Activated CD4-positive, alpha-beta T cell treated with anti-CD3 and anti-CD28 coated beads, Interleukin-2, amount 50 U/mL, for 48 hours (primary cell): ENCODE measurements at regions not wholly inside any gene's neighbourhood (a gene's known extent, or its start where the extent isn't known, plus 50 kb on each side); places are given as distances from the start of the nearest gene placed in this dataset.
"Not testable (repeated sequence)": the region's sequence is repeated elsewhere in the genome, so short reads cannot be mapped to it uniquely, and the experiment has no call there.

Source experiments
- DNase-seq, 2 experiments: peaks; one replicate each; pipeline ENCODE4 v3.0.0-alpha.2; 2020

GRCh38 chr21:28391938-28392849 lies 600.5 kb downstream of the LTN1 start:
- no peak for DNase-seq

- DNase-seq, result no peak
Measured at GRCh38 chr21:28387220-28387619, 605.5 kb downstream of the LTN1 start.

- DNase-seq, result no peak
Measured at GRCh38 chr21:28385845-28386244, 606.8 kb downstream of the LTN1 start.

GRCh38 chr21:28381000-28381745 lies 611.5 kb downstream of the LTN1 start:
- DNase-seq, result not testable (repeated sequence)

- no peak for DNase-seq
Measured at GRCh38 chr21:28380241-28380640, 612.4 kb downstream of the LTN1 start.

- DNase-seq, result no peak
Measured at GRCh38 chr21:28378026-28378425, 614.7 kb downstream of the LTN1 start.

- no peak for DNase-seq
Measured at GRCh38 chr21:28375708-28376385, 616.8 kb downstream of the LTN1 start.

DNA sequence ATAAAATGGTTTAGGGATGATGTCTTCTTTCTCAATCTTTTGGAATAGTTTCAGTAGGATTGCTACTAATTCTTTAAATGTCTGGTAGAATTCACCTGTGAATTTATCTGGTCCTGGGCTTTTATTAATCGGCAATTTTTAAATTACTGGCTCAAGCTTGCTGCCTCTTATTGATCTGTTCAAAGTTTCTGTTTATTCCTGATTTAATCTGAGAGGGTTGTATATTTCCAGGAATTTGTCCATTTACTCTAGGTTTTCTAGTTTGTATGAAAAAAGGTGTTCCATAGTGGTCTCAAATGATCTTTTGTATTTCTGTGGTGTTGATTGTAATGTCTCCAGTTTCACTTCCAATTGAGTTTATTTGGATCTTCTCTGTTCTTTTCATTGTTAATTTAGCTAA lies 617.8 kb downstream of the LTN1 start:
- no peak for DNase-seq

DNA sequence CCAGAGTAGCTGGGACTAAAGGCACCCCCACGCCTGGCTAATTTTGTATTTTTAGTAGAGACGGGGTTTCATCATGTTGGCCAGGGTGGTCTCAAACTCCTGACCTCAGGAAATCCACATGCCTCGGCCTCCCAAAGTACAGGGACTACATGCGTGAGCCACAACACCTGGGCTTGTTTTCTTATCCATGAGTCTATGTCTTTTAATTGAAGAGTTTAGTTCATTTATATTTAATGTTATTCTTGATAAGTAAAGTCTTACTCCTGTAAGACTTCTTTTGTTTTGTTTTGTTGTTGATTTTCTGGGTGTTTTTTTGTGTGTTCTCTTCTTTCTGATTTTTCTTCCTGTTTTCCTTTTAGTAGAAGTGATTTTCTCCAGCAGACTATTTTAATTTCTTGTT lies 621.0 kb downstream of the LTN1 start:
- no peak for DNase-seq

DNA sequence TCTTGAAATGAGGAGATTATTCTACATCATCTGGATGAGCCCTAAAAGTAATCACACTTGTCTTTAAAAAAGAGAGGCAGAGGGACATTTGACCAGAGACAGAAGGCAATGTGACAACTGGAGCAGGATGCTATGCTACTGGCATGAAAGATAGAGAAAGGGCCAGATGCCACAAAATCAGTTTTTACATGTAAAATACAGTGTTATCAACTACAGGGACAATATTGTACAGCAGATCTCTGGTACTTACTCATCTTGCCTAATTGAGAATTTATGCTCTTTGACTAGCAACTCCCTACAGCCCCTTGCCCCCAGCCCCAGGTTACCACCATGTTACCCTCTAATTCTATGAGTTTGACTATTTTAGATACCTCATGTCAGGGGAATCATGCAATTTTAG lies 633.4 kb downstream of the LTN1 start:
- no peak for DNase-seq

DNA sequence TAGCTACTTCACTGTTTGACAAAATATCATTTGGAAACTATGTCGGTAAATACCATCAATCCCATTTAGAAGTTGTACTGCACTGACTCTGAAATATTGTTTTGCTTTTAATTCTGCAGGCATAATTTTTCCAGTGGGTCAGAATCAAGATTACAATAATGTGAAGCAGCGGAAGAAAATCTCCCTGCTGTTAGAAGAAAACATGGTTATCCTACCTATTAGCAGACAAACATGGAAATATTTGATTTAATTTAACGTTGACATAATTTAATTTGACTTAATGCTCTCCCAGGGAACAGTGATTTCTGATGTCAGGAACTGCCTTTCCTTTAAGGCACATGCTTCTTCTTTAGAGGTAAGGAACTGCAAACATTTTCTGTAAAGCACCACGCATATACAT lies 634.0 kb downstream of the LTN1 start:
- no peak for DNase-seq

GRCh38 chr21:28358170-28358569 lies 634.5 kb downstream of the LTN1 start:
- DNase-seq, result no peak

- no peak for DNase-seq
Measured at GRCh38 chr21:28357743-28358142, 634.9 kb downstream of the LTN1 start.

- DNase-seq, result no peak
Measured at GRCh38 chr21:28356422-28356821, 636.3 kb downstream of the LTN1 start.

GRCh38 chr21:28345934-28346333 lies 646.7 kb downstream of the LTN1 start:
- DNase-seq, result no peak

- no peak for DNase-seq
Measured at GRCh38 chr21:28344985-28345384, 647.7 kb downstream of the LTN1 start.

DNA sequence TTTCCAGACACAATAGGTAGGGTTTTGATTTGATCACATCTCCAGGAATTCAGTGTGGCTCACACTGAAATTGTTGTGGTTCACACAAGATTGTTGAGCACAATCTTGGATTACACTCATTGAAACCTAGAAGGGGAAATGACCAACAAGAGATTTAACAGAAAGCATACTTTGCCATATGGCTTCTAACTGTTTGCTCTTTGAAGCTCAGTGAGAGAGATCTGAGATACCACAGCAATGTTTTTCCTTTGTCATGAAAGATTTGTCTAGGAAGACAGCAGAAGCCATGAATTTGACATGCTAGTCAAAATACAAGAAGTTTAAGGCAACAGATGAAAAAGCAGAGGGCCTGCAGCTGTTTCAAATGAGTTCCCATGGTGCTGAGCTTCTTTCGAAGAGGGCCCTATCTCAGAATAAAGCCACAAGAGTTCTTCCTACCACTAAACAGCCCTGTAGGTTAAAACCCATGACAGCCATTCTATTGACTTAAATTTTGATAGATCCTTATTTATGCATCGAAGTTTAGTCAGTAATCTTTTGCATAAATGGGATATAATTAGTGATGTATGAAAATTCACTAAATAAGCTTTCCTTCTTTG lies 650.4 kb downstream of the LTN1 start:
- no peak for DNase-seq

DNA sequence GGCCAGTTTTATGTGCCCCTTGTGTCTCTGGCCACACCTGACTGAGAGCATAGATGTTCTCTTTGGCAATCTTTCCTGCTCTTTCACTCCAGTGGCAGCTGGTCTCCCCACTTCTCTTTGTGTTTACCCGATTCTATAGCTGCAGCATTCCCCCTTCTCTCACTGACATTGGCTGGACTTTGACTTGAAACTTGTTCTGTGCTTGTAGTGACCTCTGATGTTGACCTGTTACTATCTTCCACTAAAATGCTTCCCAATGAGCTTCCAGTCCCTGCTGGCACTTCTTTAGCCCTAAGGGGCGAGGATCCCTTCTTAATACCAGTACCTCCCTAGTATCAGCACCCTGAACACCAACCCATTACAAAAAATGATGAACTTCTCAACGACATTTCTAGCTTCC lies 653.3 kb downstream of the LTN1 start:
- DNase-seq, result no peak

DNA sequence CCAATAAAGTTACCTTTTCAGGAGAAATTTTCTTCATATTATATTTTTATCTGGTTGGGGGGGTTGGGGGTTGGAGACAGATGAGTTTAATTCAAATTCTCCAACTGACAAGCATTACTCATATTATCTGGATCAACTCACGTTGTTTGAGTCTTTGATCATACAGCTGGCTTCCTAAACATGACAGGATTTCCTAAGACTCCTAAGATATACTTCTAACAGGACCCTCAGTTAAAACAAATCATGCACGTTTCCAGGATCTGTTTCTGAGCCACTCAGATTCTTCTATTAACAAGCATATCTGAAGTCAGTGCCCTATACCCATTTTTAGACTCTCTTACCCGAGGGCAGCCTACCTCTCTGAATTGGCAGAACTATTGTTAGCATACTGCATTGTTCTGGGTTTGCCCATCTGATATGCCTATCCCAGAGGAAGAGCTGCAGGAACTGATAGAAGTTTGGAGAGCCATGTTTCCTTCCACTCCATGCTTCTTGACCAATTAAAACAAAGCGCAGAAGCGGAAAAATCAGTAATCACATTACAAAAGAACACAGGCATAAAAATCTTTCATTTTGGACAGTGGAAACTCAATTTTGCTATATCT lies 653.9 kb downstream of the LTN1 start:
- DNase-seq, result no peak

- no peak for DNase-seq
Measured at GRCh38 chr21:28337315-28337714, 655.4 kb downstream of the LTN1 start.

DNA sequence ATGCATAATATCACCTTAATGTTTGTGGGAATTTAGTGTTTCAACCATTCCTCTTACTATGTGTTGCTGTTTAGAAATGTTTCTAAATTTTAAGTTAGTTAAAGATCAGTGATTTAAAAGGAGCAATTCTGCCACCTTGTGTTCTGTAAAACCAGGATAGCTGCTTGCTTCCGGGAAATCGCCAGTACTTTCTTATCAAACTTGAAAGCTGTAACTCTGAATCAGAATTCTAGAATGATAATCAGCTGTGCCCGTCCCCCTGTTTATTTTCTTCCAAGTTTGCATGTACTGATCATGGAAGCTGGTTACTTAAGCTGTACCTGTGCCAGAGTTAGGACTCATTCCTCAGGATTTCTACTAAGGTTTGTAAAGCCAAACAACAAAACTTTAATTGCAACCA lies 656.4 kb downstream of the LTN1 start:
- no peak for DNase-seq

- DNase-seq, result no peak
Measured at GRCh38 chr21:28334407-28334806, 658.3 kb downstream of the LTN1 start.

DNA sequence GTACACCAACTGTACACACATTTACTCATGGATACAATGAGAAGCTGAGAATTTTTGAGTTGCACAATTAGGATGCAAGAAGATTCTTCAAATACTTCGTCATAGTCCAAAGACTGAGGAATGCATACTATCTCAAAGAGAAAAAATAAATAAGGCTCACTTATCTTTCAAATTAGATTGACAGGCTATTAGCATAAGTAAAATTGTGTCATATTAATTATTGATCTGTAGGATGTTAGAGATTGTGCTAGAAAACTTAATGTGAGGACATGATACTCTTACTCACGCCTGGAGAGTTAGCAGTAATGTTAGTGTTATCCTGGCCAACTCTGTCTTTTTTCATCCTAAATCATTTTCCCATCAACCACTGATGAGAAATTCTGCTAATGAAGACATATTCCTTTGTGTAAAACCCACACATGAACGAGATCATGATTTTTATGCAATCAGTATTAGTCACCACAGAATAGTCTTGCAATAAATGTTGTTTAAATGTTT lies 659.0 kb downstream of the LTN1 start:
- DNase-seq, result no peak
